ENCODE measurements at regions not wholly inside any gene's neighbourhood (a gene's known extent, or its start where the extent isn't known, plus 50 kb on each side); places are given as distances from the start of the nearest gene placed in this dataset.

- peaks cover 1% of the 10 kb centered on the region for H3K9me3 Mint-ChIP-seq (ENCODE audit: unreplicated experiment)
Measured at GRCh38 chr10:52532650-52533290, 218.7 kb downstream of the DKK1 start.

GRCh38 chr10:52533986-52534385 lies 219.9 kb downstream of the DKK1 start:
- Mint-ChIP-seq H3K27ac (ENCODE audit: unreplicated experiment) (no peak overlapping the region), H3K27me3 (ENCODE audit: unreplicated experiment) (peaks cover 2% of the 10 kb centered on the region), H3K4me3 (ENCODE audit: unreplicated experiment) (no peak overlapping the region), H3K36me3 (ENCODE audit: unreplicated experiment) (no peaks in the 10 kb centered on the region), H3K9me3 (ENCODE audit: unreplicated experiment) (peaks cover 1% of the 10 kb centered on the region), H3K4me1 (ENCODE audit: low read depth, unreplicated experiment) (no peaks in the 10 kb centered on the region)
- DNase-seq = no peak
- TF ChIP-seq, protein P1, sequence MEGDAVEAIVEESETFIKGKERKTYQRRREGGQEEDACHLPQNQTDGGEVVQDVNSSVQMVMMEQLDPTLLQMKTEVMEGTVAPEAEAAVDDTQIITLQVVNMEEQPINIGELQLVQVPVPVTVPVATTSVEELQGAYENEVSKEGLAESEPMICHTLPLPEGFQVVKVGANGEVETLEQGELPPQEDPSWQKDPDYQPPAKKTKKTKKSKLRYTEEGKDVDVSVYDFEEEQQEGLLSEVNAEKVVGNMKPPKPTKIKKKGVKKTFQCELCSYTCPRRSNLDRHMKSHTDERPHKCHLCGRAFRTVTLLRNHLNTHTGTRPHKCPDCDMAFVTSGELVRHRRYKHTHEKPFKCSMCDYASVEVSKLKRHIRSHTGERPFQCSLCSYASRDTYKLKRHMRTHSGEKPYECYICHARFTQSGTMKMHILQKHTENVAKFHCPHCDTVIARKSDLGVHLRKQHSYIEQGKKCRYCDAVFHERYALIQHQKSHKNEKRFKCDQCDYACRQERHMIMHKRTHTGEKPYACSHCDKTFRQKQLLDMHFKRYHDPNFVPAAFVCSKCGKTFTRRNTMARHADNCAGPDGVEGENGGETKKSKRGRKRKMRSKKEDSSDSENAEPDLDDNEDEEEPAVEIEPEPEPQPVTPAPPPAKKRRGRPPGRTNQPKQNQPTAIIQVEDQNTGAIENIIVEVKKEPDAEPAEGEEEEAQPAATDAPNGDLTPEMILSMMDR (IDR thresholded peaks at IDR 0.05; ENCODE audit: partially characterized antibody, unreplicated experiment) = no peak

More at GRCh38 chr10:52532650-52533290, 218.7 kb downstream of the DKK1 start:
- H3K4me3 Mint-ChIP-seq (ENCODE audit: unreplicated experiment) = no peak overlapping the region
- TF ChIP-seq, protein P1 (IDR thresholded peaks at IDR 0.05; ENCODE audit: partially characterized antibody, unreplicated experiment) = no peak
- H3K4me1 Mint-ChIP-seq (ENCODE audit: low read depth, unreplicated experiment) = no peaks in the 10 kb centered on the region
- no peak overlapping the region for H3K27ac Mint-ChIP-seq (ENCODE audit: unreplicated experiment)
- DNase-seq = no peak
- no peaks in the 10 kb centered on the region for H3K36me3 Mint-ChIP-seq (ENCODE audit: unreplicated experiment)
- H3K27me3 Mint-ChIP-seq (ENCODE audit: unreplicated experiment) = peaks cover 2% of the 10 kb centered on the region

- no peak overlapping the region for H3K27ac Mint-ChIP-seq (ENCODE audit: unreplicated experiment)
- H3K4me3 Mint-ChIP-seq (ENCODE audit: unreplicated experiment) = no peak overlapping the region
- TF ChIP-seq, protein P1 (IDR thresholded peaks at IDR 0.05; ENCODE audit: partially characterized antibody, unreplicated experiment) = no peak
- peaks cover 1% of the 10 kb centered on the region for H3K9me3 Mint-ChIP-seq (ENCODE audit: unreplicated experiment)
- no peaks in the 10 kb centered on the region for H3K36me3 Mint-ChIP-seq (ENCODE audit: unreplicated experiment)
- no peak for DNase-seq
- H3K27me3 Mint-ChIP-seq (ENCODE audit: unreplicated experiment) = peaks cover 2% of the 10 kb centered on the region
- peaks cover 16% of the 10 kb centered on the region for H3K4me1 Mint-ChIP-seq (ENCODE audit: low read depth, unreplicated experiment)
Measured at GRCh38 chr10:52539463-52539862, 225.4 kb downstream of the DKK1 start.

DNA sequence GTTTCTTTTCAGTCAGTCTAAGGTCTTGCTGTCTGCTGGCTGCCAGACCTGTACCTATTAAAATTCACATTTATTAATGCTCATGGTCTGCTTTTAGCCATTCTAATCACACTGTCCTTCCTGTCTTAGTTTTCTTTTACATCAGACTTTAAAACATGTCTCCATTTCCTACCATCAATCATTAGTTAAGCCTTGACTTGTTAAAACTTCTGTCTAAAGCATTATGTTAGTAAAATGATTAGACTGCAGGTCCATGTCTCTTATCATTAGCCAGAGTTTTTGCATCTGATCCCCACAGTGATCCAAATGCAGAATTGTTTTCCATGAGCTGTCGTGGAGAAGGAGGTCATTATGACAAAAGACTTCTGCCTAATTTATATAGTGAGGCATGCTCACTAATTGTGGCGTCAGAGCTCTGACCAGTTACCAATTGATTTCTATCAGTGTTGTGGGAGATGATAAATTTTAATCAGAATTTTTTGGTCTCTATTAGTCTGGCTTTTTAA lies 226.5 kb downstream of the DKK1 start:
- peaks cover 1% of the 10 kb centered on the region for H3K9me3 Mint-ChIP-seq (ENCODE audit: unreplicated experiment)
- TF ChIP-seq, protein P1 (IDR thresholded peaks at IDR 0.05; ENCODE audit: partially characterized antibody, unreplicated experiment) = no peak
- H3K27me3 Mint-ChIP-seq (ENCODE audit: unreplicated experiment) = peaks cover 2% of the 10 kb centered on the region
- no peak for DNase-seq
- H3K36me3 Mint-ChIP-seq (ENCODE audit: unreplicated experiment) = no peaks in the 10 kb centered on the region
- H3K27ac Mint-ChIP-seq (ENCODE audit: unreplicated experiment) = no peak overlapping the region
- H3K4me1 Mint-ChIP-seq (ENCODE audit: low read depth, unreplicated experiment) = peaks cover 16% of the 10 kb centered on the region
- H3K4me3 Mint-ChIP-seq (ENCODE audit: unreplicated experiment) = no peak overlapping the region

GRCh38 chr10:52541006-52541473 lies 227.0 kb downstream of the DKK1 start:
- TF ChIP-seq, protein P1 (IDR thresholded peaks at IDR 0.05; ENCODE audit: partially characterized antibody, unreplicated experiment) = no peak
- no peak for DNase-seq
- peaks cover 16% of the 10 kb centered on the region for H3K4me1 Mint-ChIP-seq (ENCODE audit: low read depth, unreplicated experiment)
- H3K27ac Mint-ChIP-seq (ENCODE audit: unreplicated experiment) = no peak overlapping the region
- H3K4me3 Mint-ChIP-seq (ENCODE audit: unreplicated experiment) = no peak overlapping the region
- no peaks in the 10 kb centered on the region for H3K9me3 Mint-ChIP-seq (ENCODE audit: unreplicated experiment)
- peaks cover 2% of the 10 kb centered on the region for H3K27me3 Mint-ChIP-seq (ENCODE audit: unreplicated experiment)
- H3K36me3 Mint-ChIP-seq (ENCODE audit: unreplicated experiment) = no peaks in the 10 kb centered on the region
